HFFc6 (cell line): ENCODE measurements at regions not wholly inside any gene's neighbourhood (a gene's known extent, or its start where the extent isn't known, plus 50 kb on each side); places are given as distances from the start of the nearest gene placed in this dataset.
"Not testable (repeated sequence)": the region's sequence is repeated elsewhere in the genome, so short reads cannot be mapped to it uniquely, and the experiment has no call there.

Experiments
- DNase-seq: peaks from one replicate; pipeline ENCODE4 v3.0.0-alpha.2; 2018
- H3K27ac Mint-ChIP-seq: 2 replicates; pipeline ENCODE4 v1.8.0; 2020; ENCODE audit warnings: mild to moderate bottlenecking, mixed read lengths
- H3K27me3 Mint-ChIP-seq: 2 replicates; pipeline ENCODE4 v1.8.0; 2021; ENCODE audit warnings: mild to moderate bottlenecking, moderate library complexity, mixed read lengths; ENCODE audit not compliant: insufficient read depth
- H3K36me3 Mint-ChIP-seq: 2 replicates; pipeline ENCODE4 v1.8.0; 2021; ENCODE audit warnings: low read depth, mixed read lengths
- H3K4me1 Mint-ChIP-seq: 2 replicates; pipeline ENCODE4 v1.8.0; 2020; ENCODE audit warnings: low read depth, mixed read lengths
- H3K4me3 Mint-ChIP-seq: 2 replicates; pipeline ENCODE4 v1.8.0; 2020; ENCODE audit warnings: mild to moderate bottlenecking, moderate library complexity, mixed read lengths
- H3K9me3 Mint-ChIP-seq: 2 replicates; pipeline ENCODE4 v1.8.0; 2020; ENCODE audit warnings: mild to moderate bottlenecking, mixed read lengths
- TF ChIP-seq, protein P1 (sequence below): fragments of 200-600 bp; sonication (generic); IDR thresholded peaks from 2 replicates; pipeline ENCODE4 v1.5.0; 2021; ENCODE audit warnings: antibody characterized with exemption, mild to moderate bottlenecking

DNA sequence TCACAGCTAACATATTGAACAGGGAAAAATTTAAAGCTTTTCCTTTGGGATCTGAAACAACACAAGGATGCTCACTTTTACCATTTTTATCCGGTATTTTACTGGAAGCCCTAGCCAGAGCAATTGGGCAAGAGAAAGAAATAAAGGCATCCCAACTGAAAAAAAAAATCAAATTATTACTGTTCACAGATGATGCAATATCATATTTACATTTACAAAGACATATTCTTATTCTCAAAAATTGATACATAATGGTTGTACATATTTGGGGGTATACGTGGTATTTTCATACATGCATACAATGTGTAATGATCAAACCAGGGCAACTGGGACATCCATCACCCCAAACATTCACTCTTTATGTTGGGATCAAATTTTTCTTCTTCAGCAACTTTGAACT lies 337.0 kb upstream of the SLC7A11 start:
- H3K4me1 Mint-ChIP-seq: no peaks in the 10 kb centered on the region
- no peaks in the 10 kb centered on the region for H3K36me3 Mint-ChIP-seq
- H3K9me3 Mint-ChIP-seq: no peaks in the 10 kb centered on the region
- no peak for DNase-seq
- TF ChIP-seq, protein P1, sequence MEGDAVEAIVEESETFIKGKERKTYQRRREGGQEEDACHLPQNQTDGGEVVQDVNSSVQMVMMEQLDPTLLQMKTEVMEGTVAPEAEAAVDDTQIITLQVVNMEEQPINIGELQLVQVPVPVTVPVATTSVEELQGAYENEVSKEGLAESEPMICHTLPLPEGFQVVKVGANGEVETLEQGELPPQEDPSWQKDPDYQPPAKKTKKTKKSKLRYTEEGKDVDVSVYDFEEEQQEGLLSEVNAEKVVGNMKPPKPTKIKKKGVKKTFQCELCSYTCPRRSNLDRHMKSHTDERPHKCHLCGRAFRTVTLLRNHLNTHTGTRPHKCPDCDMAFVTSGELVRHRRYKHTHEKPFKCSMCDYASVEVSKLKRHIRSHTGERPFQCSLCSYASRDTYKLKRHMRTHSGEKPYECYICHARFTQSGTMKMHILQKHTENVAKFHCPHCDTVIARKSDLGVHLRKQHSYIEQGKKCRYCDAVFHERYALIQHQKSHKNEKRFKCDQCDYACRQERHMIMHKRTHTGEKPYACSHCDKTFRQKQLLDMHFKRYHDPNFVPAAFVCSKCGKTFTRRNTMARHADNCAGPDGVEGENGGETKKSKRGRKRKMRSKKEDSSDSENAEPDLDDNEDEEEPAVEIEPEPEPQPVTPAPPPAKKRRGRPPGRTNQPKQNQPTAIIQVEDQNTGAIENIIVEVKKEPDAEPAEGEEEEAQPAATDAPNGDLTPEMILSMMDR: no peak
- H3K27ac Mint-ChIP-seq: no peak overlapping the region
- H3K4me3 Mint-ChIP-seq: no peak overlapping the region
- H3K27me3 Mint-ChIP-seq: peaks cover 4% of the 10 kb centered on the region

DNA sequence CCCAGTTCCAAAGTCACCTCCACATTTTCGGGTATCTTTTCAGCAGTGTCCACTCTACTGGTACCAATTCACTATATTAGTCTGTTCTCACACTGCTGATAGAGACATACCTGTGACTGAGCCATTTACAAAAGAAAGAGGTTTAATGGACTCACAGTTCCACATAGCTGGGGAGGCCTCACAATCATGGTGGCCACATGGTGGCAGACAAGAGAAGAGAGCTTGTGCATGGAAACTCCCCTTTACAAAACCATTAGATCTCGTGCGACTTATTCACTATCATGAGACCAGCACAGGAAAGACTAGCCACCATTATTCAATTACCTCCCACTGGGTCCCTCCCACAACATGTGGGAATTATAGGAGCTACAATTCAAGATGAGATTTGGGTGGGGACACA lies 335.7 kb upstream of the SLC7A11 start:
- H3K9me3 Mint-ChIP-seq, H3K27me3 Mint-ChIP-seq, H3K4me3 Mint-ChIP-seq, H3K36me3 Mint-ChIP-seq, H3K4me1 Mint-ChIP-seq, H3K27ac Mint-ChIP-seq: not testable (repeated sequence)
- peak; percentile 43 for DNase-seq
- TF ChIP-seq, protein P1: peak; percentile 73

DNA sequence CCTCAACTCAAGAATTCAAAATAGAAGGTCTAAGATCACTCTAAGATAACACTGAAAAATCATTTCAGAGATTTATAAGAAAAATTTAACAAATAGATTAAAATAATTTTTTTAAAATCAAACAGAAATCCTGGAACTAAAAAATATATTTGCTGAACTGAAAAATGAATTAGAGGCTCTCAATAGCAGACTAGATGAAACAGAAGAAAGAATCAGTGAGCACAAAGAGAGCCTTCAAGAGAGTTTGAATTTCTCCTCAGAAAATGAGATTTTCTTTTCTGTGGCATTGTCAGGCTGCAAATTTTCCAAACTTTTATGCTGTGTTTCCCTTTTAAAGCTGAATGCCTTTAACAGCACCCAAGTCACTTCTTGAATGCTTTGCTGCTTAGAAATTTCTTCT lies 335.0 kb upstream of the SLC7A11 start:
- no peak overlapping the region for H3K4me3 Mint-ChIP-seq
- H3K36me3 Mint-ChIP-seq: no peaks in the 10 kb centered on the region
- DNase-seq: no peak
- peaks cover 4% of the 10 kb centered on the region for H3K27me3 Mint-ChIP-seq
- H3K9me3 Mint-ChIP-seq: no peaks in the 10 kb centered on the region
- TF ChIP-seq, protein P1: no peak; the same call in 1 of the 2 replicates
- H3K4me1 Mint-ChIP-seq: peaks cover 8% of the 10 kb centered on the region
- H3K27ac Mint-ChIP-seq: no peak overlapping the region

DNA sequence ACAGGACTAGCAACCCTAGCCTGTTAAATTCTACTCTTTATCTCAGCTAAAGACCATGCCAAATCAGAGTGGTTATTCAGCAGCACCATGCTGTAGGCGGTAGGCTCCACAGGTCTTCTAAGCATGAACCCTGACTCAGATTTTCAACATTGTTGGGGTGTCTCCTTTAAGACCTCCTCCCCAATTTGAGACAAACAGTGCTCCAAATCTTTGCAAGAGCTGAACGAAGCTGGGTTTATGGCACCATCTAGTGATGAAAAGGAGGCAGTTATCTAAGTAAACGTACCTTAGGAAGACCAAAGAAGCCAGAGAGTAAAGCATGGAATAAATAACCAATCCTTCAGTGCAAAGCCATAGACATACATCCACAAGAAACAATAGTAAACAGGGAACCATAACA lies 334.5 kb upstream of the SLC7A11 start:
- Mint-ChIP-seq H3K27me3 (peaks cover 4% of the 10 kb centered on the region; the same call in 1 of the 2 replicates), H3K36me3 (no peaks in the 10 kb centered on the region), H3K4me3 (no peak overlapping the region), H3K27ac (no peak overlapping the region), H3K4me1 (peaks cover 8% of the 10 kb centered on the region), H3K9me3 (no peaks in the 10 kb centered on the region)
- TF ChIP-seq, protein P1: peak; percentile 75
- DNase-seq: peak; percentile 46

DNA sequence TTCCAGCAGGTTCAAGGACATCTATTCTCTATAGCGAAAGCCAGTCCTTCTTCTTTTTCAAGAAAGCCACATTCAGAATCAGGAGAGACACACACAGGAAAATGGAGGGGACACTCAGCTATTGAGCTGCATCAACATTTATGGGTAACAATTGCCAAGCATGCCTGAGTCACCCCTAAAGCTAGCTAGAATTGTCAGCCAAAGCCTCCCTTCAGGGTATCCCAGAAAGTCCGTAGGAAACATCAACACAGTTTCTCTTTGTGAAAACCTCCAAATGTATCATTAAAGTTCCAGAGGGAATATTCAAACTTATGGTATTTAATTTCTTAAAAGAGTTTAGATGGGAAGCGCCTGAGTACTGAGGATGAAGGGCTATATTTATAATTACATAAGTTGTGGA lies 331.1 kb upstream of the SLC7A11 start:
- peak; percentile 4 for DNase-seq
- TF ChIP-seq, protein P1: no peak

DNA sequence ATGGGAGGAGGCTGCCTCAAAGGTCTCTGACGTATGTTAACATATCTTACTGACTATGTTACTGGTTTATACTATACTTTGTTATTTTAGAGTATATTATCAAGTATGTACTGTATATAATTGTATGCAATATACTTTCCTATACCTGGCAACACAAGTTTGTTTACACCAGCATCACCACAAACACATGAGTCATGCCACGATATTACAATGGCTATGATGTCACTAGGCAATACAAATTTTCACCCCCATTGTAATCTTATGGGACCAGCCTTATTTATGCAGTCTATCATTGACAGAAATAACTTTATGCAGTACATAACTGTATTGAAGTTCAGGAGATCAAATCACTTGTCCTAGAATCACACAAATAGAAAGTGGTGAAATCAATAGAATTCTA lies 329.9 kb upstream of the SLC7A11 start:
- TF ChIP-seq, protein P1: no peak
- H3K4me3 Mint-ChIP-seq: no peak overlapping the region
- no peaks in the 10 kb centered on the region for H3K27me3 Mint-ChIP-seq
- no peak overlapping the region for H3K27ac Mint-ChIP-seq
- H3K4me1 Mint-ChIP-seq: peaks cover 8% of the 10 kb centered on the region
- H3K36me3 Mint-ChIP-seq: no peaks in the 10 kb centered on the region
- no peak for DNase-seq
- H3K9me3 Mint-ChIP-seq: no peaks in the 10 kb centered on the region

More for the DNA sequence above, 331.1 kb upstream of the SLC7A11 start:
- H3K27me3 Mint-ChIP-seq: peaks cover 4% of the 10 kb centered on the region; the same call in 1 of the 2 replicates
- no peak overlapping the region for H3K27ac Mint-ChIP-seq
- peak overlapping the region; percentile 49 for H3K4me3 Mint-ChIP-seq
- peaks cover 8% of the 10 kb centered on the region for H3K4me1 Mint-ChIP-seq
- no peaks in the 10 kb centered on the region for H3K36me3 Mint-ChIP-seq
- no peaks in the 10 kb centered on the region for H3K9me3 Mint-ChIP-seq
